ENCODE measurements at regions not wholly inside any gene's neighbourhood (a gene's known extent, or its start where the extent isn't known, plus 50 kb on each side); places are given as distances from the start of the nearest gene placed in this dataset.
A peak's percentile ranks its signal among the peaks of the same experiment; 100 is the strongest.

DNA sequence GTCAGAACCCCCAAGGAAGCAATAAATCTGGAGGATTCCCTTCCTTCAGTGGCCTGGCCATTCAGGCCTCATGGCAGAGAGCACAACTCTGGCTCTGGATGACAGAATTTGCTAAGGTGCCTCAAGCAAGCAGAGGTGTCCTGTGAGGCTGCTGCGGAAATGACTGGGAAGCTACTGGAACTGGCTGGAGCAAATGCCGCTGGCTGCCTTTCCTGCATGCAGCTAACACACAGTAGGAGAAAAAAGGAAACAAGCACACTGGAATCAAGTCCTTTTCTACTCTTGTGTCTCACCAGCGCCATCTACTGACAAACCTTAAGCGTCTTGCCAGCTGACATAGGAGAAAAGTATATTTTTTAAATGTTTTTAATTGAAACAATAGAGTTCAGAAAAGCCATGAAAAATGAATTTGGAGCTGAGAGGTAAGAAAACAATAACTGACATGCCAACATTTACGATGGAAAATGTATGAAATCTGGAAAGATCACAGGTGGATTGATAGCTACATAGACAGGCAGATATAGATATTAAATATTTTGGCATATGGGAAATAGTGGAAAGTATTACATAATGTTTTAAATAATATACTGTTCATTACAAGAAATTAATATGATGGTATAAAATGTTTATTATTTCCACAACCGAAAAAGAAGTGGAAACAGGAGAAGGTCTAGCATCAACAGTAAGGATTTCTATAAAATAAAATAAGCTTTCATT lies 951.6 kb downstream of the ANKRD7 start:
- H3K4me3 ChIP-seq (ENCODE audit: low read depth, low read length): no peak overlapping the region
- no peaks in the 10 kb centered on the region for H3K27me3 ChIP-seq (ENCODE audit: control insufficient read depth, insufficient read depth, low read length)
- TF ChIP-seq, protein P1, sequence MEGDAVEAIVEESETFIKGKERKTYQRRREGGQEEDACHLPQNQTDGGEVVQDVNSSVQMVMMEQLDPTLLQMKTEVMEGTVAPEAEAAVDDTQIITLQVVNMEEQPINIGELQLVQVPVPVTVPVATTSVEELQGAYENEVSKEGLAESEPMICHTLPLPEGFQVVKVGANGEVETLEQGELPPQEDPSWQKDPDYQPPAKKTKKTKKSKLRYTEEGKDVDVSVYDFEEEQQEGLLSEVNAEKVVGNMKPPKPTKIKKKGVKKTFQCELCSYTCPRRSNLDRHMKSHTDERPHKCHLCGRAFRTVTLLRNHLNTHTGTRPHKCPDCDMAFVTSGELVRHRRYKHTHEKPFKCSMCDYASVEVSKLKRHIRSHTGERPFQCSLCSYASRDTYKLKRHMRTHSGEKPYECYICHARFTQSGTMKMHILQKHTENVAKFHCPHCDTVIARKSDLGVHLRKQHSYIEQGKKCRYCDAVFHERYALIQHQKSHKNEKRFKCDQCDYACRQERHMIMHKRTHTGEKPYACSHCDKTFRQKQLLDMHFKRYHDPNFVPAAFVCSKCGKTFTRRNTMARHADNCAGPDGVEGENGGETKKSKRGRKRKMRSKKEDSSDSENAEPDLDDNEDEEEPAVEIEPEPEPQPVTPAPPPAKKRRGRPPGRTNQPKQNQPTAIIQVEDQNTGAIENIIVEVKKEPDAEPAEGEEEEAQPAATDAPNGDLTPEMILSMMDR (IDR thresholded peaks at IDR 0.05; ENCODE audit: insufficient read depth, low read length, poor library complexity, severe bottlenecking): peak; percentile 86
- peak; percentile 34 for DNase-seq (ENCODE audit: low read depth)
- no peaks in the 10 kb centered on the region for H3K36me3 ChIP-seq (ENCODE audit: control insufficient read depth, insufficient read depth, low read length)

- TF ChIP-seq, protein P1 (IDR thresholded peaks at IDR 0.05; ENCODE audit: insufficient read depth, low read length, poor library complexity, severe bottlenecking): no peak
- H3K27me3 ChIP-seq (ENCODE audit: control insufficient read depth, insufficient read depth, low read length): no peaks in the 10 kb centered on the region
- DNase-seq (ENCODE audit: low read depth): no peak
- no peak overlapping the region for H3K4me3 ChIP-seq (ENCODE audit: low read depth, low read length)
- H3K36me3 ChIP-seq (ENCODE audit: control insufficient read depth, insufficient read depth, low read length): no peaks in the 10 kb centered on the region
Measured at GRCh38 chr7:119177863-119178262, 953.4 kb downstream of the ANKRD7 start.

GRCh38 chr7:119184124-119184788 lies 959.8 kb downstream of the ANKRD7 start:
- Histone ChIP-seq H3K36me3 (ENCODE audit: control insufficient read depth, insufficient read depth, low read length) (no peaks in the 10 kb centered on the region), H3K27me3 (ENCODE audit: control insufficient read depth, insufficient read depth, low read length) (no peaks in the 10 kb centered on the region), H3K4me3 (ENCODE audit: low read depth, low read length) (no peak overlapping the region)
- no peak for DNase-seq (ENCODE audit: low read depth)
- TF ChIP-seq, protein P1 (IDR thresholded peaks at IDR 0.05; ENCODE audit: insufficient read depth, low read length, poor library complexity, severe bottlenecking): no peak

GRCh38 chr7:119196183-119196582 lies 971.7 kb downstream of the ANKRD7 start:
- H3K36me3 ChIP-seq (ENCODE audit: control insufficient read depth, insufficient read depth, low read length): no peaks in the 10 kb centered on the region
- no peak for DNase-seq (ENCODE audit: low read depth)
- TF ChIP-seq, protein P1 (IDR thresholded peaks at IDR 0.05; ENCODE audit: insufficient read depth, low read length, poor library complexity, severe bottlenecking): no peak
- H3K27me3 ChIP-seq (ENCODE audit: control insufficient read depth, insufficient read depth, low read length): no peaks in the 10 kb centered on the region
- no peak overlapping the region for H3K4me3 ChIP-seq (ENCODE audit: low read depth, low read length)

DNA sequence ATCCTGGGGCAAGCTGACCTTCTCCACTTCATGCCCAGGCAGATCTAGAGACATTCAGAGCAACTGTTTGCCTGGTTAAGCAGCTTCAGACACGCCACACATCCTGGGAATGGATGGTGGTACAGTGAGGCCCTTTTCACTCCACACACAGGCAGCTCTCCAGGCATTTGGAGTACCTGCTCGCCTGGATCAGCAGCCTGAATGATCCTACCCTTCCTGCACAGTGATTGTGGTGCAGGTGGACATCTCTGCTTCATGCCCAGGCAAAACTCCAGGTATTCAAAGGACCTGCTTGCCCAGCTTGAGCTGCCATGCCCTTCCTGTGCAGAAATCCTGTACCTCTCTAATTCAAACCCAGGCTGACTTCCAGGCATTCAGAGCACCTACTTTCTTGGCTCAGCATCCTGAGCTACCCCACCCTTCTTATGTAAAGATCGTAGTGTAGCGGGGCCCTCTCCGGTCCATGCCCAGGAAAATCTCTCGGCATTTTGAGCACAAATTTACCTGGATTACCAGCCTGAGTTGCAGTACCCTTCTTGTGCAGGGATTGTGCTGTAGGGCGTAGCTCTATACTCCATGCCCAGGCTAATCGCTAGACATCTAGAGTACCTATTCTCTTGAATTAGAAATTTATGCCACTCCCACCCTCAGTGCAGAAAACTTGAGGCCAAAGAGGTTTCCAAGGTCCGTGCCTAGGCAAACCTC lies 972.8 kb downstream of the ANKRD7 start:
- Histone ChIP-seq H3K27me3 (ENCODE audit: control insufficient read depth, insufficient read depth, low read length) (no peaks in the 10 kb centered on the region), H3K36me3 (ENCODE audit: control insufficient read depth, insufficient read depth, low read length) (no peaks in the 10 kb centered on the region), H3K4me3 (ENCODE audit: low read depth, low read length) (no peak overlapping the region)
- DNase-seq (ENCODE audit: low read depth): no peak
- TF ChIP-seq, protein P1 (IDR thresholded peaks at IDR 0.05; ENCODE audit: insufficient read depth, low read length, poor library complexity, severe bottlenecking): no peak
